Tibial artery (tissue), 4 donors: ENCODE measurements at regions not wholly inside any gene's neighbourhood (a gene's known extent, or its start where the extent isn't known, plus 50 kb on each side); places are given as distances from the start of the nearest gene placed in this dataset.

ENCODE experiments used
- DNase-seq, 2 donors: peaks; one replicate each; pipeline ENCODE4 v3.0.0-alpha.2; 2019
- H3K27ac ChIP-seq, 2 donors: fragments of 200-600 bp; sonication (generic) in 1 of 2; 1 replicate in 1 of 2; 2 replicates in 1 of 2; pipeline ENCODE4 v1.5.1; 2018 to 2019; ENCODE audit warnings: mild to moderate bottlenecking in 1 of 2
- H3K27me3 ChIP-seq, 2 donors: fragments of 200-600 bp; sonication (generic) in 1 of 2; one replicate each; pipeline versions ENCODE4 v1.5.1 to v1.6.0; 2016 to 2019
- H3K36me3 ChIP-seq, 3 donors: fragments of 200-600 bp; sonication (generic) in 2 of 3; one replicate each; pipeline ENCODE4 v1.5.1; 2016 to 2019; ENCODE audit warnings: mild to moderate bottlenecking in 2 of 3
- H3K4me1 ChIP-seq, 4 donors: fragments of 200-600 bp; sonication (generic) in 2 of 4; 1 replicate in 3 of 4; 2 replicates in 1 of 4; pipeline ENCODE4 v1.5.1; 2016 to 2019
- H3K4me3 ChIP-seq, 2 donors: fragments of 200-600 bp; sonication (generic) in 1 of 2; 1 replicate in 1 of 2; 2 replicates in 1 of 2; pipeline ENCODE4 v1.5.1; 2018 to 2019; ENCODE audit warnings: mild to moderate bottlenecking in 2 of 2
- H3K9me3 ChIP-seq, 3 donors: fragments of 200-600 bp; sonication (generic) in 1 of 3; one replicate each; pipeline ENCODE4 v1.5.1; 2016 to 2019
- intact Hi-C: fragments of 100-400 bp; cut with DNase I; formaldehyde crosslinking; loops from one replicate; pipeline ENCODE4 v1.15.0; 2023; ENCODE audit warnings: low total_unique reads
- TF ChIP-seq, protein P1 (sequence below), 2 experiments: fragments of 200-600 bp in 1 of 2; fragments of 450-650 bp in 1 of 2; IDR thresholded peaks; one replicate each; pipeline ENCODE4 v1.5.1; 2017 to 2019; ENCODE audit warnings: antibody characterized with exemption in 2 of 2, mild to moderate bottlenecking in 1 of 2, moderate library complexity in 1 of 2

DNA sequence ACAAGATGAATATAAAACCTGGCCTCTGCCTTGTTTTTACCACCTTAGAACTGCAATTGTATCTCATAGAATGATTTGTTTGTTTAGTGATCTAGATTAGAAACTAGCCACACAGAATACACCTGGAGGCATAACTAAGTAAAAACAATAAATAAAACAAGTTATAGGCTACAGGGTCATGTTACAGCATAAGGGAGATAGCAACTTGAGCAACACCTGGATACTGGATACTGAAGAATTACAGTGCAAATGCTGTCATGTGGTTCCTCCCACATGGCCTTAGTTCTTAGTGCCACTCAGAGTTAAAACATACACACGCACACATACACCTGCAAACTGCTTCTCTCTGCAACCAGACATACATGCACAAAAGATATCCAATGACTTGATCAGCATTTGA, 563.4 kb upstream of the DPPA4 start:
- TF ChIP-seq, protein P1, sequence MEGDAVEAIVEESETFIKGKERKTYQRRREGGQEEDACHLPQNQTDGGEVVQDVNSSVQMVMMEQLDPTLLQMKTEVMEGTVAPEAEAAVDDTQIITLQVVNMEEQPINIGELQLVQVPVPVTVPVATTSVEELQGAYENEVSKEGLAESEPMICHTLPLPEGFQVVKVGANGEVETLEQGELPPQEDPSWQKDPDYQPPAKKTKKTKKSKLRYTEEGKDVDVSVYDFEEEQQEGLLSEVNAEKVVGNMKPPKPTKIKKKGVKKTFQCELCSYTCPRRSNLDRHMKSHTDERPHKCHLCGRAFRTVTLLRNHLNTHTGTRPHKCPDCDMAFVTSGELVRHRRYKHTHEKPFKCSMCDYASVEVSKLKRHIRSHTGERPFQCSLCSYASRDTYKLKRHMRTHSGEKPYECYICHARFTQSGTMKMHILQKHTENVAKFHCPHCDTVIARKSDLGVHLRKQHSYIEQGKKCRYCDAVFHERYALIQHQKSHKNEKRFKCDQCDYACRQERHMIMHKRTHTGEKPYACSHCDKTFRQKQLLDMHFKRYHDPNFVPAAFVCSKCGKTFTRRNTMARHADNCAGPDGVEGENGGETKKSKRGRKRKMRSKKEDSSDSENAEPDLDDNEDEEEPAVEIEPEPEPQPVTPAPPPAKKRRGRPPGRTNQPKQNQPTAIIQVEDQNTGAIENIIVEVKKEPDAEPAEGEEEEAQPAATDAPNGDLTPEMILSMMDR (IDR thresholded peaks at IDR 0.05) = no peak
- Histone ChIP-seq H3K4me3 (no peak overlapping the region), H3K4me1 (no peaks in the 10 kb centered on the region), H3K27ac (no peak overlapping the region), H3K36me3 (no peaks in the 10 kb centered on the region), H3K27me3 (no peaks in the 10 kb centered on the region), H3K9me3 (no peaks in the 10 kb centered on the region)
- no peak for DNase-seq
- intact Hi-C loops = no loop called here

DNA sequence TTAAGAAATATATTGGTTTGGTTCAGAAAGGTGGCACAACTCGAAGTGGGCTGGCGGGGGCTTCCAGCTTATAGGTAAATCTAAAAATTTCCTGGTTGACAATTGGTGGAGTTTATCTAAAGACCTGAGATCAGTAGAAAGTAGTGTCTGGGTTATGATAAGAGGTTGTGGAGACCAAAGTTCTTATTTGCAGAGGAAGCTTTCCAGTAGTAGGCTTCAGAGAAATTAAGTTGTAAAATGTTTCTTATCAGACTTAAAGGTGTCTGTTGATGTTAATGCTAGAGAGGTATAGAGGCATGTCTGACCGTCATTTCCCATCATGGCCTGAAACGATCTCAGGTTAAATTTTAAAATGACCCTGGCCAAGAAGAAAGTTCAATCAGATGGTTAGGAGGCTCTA, 565.2 kb upstream of the DPPA4 start:
- intact Hi-C loops = no loop called here

DNA sequence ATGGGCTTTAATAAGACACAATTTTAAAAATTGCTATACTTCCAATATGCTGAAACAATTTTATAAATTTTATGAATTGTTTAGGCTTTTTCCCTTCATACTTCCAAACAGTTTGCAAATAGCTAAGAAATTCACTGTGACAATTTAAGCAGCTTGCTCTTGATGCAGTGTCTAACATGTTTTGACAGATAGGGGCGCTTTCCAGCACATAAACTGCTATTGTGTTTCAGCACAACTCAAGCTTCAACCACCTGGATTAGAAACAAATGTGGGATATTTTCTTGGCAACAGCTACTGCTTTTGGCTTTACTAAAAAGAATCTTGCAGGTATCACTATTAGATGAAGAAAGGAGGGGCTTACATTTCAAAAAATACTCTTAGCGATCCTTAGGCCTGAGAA, 565.8 kb upstream of the DPPA4 start:
- intact Hi-C loops = no loop called here

More for the DNA sequence above, 565.2 kb upstream of the DPPA4 start:
- no peaks in the 10 kb centered on the region for H3K36me3 ChIP-seq
- DNase-seq = no peak
- H3K4me3 ChIP-seq = no peak overlapping the region
- no peak overlapping the region for H3K27ac ChIP-seq
- TF ChIP-seq, protein P1 (IDR thresholded peaks at IDR 0.05) = no peak
- H3K27me3 ChIP-seq = no peaks in the 10 kb centered on the region
- no peaks in the 10 kb centered on the region for H3K9me3 ChIP-seq
- H3K4me1 ChIP-seq = no peaks in the 10 kb centered on the region

DNA sequence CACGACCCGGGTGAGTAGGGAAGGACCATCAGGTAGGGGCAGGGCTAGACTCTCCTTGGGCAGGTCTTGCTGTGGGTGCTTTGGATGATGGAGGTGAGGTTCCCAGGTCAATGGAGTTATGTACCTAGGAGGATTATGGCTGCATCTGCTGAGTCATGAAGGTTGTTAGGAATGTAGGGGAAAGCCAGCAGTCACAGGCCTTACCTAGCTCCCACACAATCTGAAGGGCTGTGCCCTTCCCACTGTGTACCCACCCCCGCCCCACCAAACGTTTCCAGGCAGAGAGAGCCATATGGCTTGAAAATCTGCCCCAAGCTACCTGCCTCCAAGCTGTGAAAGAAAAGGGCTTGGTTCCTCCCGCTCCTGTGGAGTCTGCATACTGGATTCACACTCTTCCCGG, 573.4 kb upstream of the DPPA4 start:
- H3K4me3 ChIP-seq = no peak overlapping the region
- no peaks in the 10 kb centered on the region for H3K9me3 ChIP-seq
- no peak for DNase-seq
- no peaks in the 10 kb centered on the region for H3K36me3 ChIP-seq
- TF ChIP-seq, protein P1 (IDR thresholded peaks at IDR 0.05) = no peak
- no peaks in the 10 kb centered on the region for H3K27me3 ChIP-seq
- no peaks in the 10 kb centered on the region for H3K4me1 ChIP-seq
- intact Hi-C loops = no loop called here
- H3K27ac ChIP-seq = no peak overlapping the region

More for the DNA sequence above, 565.8 kb upstream of the DPPA4 start:
- no peak overlapping the region for H3K4me3 ChIP-seq
- H3K9me3 ChIP-seq = no peaks in the 10 kb centered on the region
- TF ChIP-seq, protein P1 (IDR thresholded peaks at IDR 0.05) = no peak
- no peaks in the 10 kb centered on the region for H3K27me3 ChIP-seq
- H3K4me1 ChIP-seq = no peaks in the 10 kb centered on the region
- H3K27ac ChIP-seq = no peak overlapping the region
- no peak for DNase-seq
- H3K36me3 ChIP-seq = no peaks in the 10 kb centered on the region

DNA sequence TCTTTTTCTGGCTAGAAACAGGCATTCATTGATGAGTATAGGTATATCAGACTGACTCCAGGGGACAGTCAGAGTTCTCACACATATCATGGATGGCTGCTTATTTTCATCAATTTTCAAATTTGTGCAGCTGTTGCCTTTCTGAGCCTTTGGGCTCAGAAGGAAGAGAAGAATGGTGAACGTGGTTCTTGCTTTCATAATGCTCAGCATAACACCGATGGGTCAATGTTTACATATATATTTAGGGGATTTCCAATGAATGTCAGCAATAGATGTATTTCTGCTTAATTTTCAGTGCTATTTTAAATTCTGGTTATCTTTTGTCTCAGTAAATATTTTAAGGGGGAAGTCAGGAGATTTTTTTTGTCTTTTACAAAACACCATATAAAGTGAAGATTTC, 581.4 kb upstream of the DPPA4 start:
- no peak overlapping the region for H3K27ac ChIP-seq
- no peaks in the 10 kb centered on the region for H3K36me3 ChIP-seq
- no peak overlapping the region for H3K4me3 ChIP-seq
- no peak for DNase-seq
- H3K9me3 ChIP-seq = no peaks in the 10 kb centered on the region
- no peaks in the 10 kb centered on the region for H3K4me1 ChIP-seq
- no peaks in the 10 kb centered on the region for H3K27me3 ChIP-seq
- intact Hi-C loops = no loop called here
- TF ChIP-seq, protein P1 (IDR thresholded peaks at IDR 0.05) = no peak

DNA sequence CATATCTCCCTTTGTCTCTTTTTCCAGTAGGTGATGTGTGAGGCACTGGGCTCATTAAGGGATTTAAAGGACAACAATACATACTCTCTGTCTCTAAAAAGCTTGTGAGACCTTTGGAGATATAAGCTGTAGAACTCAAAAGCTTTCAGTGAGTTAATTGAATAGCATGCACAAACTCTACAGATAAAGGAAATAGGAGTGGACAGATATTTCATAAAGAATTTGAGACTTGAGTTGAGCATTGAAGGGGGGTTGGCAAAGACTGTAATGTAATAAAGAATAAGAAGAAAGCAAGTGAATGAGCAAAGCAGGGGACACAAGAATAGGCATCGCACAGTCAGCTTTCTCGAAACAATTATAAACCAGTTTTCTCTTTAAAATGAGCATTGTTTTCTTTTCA, 583.4 kb upstream of the DPPA4 start:
- Histone ChIP-seq H3K27ac (no peak overlapping the region), H3K9me3 (no peaks in the 10 kb centered on the region), H3K27me3 (no peaks in the 10 kb centered on the region), H3K36me3 (no peaks in the 10 kb centered on the region), H3K4me1 (no peaks in the 10 kb centered on the region), H3K4me3 (no peak overlapping the region)
- intact Hi-C loops = no loop called here
- no peak for DNase-seq
- TF ChIP-seq, protein P1 (IDR thresholded peaks at IDR 0.05) = no peak
